ELR (cell line): ENCODE measurements at regions not wholly inside any gene's neighbourhood (a gene's known extent, or its start where the extent isn't known, plus 50 kb on each side); places are given as distances from the start of the nearest gene placed in this dataset.

ENCODE experiments used
- DNase-seq: peaks from one replicate; pipeline ENCODE4 v3.0.0-alpha.2; 2015; ENCODE audit warnings: low read depth

DNA sequence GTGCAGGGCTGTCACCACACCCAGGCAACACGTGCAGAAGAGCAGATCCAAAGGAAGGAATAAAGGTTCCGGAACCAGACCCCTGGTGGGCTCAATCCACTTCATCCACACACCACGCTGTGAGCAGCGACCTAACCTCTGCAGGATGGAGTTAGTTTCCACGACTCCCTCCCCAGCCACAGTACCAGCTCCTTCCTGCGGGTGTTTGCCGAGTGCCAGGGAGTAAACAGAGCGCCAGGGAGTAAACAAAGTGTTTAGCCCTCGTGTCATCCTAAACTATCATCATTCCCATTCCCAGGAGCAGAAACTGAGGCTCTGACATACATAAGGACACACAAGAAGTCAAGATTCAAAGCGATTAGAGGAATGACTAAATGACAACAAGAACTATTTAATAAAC is 261.3 kb downstream of the MN1 start:
- no peak for DNase-seq

DNA sequence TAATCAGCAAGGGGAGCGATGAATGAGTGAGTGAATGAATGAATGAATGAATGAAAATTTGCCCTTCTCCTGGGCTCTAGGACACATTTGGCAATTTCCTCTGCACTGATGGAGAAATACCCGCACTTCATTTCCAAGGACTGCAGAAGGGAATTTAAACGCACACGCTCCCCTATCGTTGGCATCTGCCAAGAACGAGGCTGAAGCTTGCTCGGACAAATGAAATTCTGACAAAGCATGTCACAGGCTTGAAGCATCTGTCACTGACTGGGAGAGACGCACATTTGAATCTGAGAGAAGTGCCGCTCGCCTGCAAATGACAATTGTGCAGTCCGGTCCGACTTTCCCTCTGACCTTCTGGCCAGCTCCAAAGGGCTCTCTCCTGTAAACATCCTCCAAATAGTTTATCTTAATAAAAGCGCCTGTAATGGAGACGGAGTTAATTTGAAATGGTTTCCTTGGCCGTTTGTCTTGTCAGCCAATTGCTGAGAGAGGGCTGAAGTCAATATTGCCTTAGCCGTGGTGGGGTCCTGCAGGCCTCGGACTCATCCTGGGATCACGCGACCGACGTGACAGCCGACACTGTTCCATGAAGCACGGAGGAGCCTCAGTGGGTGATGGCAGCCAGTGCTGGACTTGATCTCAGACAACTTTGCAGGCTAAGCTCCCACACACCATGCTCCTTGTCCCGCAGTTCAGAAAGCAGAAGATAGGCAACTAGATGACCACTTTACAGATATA is 260.7 kb downstream of the MN1 start:
- DNase-seq: no peak

DNA sequence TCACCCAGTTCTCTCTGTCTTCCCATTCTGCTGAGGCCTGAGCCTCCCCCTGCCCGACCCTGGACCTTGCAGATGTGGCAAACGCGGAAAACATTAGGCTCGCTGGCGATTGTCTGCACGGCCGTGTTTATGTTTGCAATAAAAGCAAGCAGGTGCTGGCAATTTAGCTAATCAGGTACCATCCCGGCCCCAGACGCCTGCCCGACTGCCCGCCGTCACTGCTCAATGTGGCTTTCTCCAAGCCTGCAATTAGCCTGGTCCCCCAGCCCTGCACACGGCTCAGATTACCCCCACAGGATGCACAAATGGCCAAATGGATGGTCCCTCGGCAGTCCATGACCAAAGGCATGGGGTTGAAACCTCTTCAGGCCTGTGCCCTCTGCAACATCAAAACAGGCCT is 259.7 kb downstream of the MN1 start:
- DNase-seq: no peak

DNA sequence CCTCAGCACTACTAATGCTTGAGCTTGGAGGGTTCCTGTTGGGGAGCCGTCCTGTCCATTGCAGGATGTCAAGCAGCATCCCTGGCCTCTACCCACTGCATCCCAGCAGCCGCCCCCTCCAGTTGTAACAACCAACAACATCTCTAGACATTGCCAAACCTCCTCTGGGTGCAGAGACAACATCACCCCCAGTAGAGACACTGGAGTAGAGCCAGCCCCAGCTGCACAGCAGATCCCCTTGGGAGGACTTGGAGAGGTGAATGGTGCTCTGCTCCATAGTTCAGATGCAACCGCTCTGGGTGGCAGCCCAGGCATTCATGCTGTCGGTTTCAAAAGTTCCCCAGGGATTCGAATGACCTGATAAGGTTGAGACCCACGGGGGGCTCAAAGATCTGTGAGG is 259.0 kb downstream of the MN1 start:
- no peak for DNase-seq

DNA sequence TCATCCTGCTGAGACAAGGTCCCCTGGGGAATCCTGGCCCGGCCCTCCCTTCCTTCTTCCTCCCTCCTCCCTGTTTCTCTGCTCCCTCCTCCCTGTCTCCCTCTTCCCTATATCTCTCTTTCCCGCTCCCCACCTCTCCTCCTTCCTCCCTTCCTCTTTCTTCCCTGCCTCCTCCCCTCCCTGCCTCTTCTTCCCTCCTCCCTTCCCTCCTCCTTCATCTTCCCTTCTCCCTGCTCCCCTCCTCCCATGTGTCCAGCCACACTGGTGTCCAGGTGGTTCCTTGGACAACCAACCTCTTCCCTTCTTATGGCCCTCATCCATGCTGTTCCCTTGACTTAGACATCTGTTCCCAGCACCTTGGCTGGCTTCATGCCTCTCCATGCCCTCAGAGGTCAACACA is 258.1 kb downstream of the MN1 start:
- no peak for DNase-seq

DNA sequence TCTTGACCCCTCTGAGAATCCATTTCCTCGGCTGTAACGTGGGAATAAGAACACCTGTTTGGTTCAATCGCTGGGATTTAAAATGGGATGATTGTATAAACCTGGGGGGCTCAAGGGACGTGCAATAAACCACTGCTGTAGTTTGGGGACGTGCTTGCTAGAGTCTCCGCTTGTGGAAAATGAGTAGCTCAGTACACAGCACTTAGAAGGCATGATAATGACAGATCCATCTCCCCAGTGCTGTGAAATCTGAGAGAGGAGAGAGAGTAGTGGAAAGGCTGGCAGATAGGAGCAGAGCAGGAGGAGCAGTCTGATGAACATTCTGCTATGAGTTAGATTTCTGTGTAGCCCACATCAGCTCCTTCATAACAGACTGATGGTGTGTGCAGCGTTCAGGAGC is 256.5 kb downstream of the MN1 start:
- DNase-seq: no peak

DNA sequence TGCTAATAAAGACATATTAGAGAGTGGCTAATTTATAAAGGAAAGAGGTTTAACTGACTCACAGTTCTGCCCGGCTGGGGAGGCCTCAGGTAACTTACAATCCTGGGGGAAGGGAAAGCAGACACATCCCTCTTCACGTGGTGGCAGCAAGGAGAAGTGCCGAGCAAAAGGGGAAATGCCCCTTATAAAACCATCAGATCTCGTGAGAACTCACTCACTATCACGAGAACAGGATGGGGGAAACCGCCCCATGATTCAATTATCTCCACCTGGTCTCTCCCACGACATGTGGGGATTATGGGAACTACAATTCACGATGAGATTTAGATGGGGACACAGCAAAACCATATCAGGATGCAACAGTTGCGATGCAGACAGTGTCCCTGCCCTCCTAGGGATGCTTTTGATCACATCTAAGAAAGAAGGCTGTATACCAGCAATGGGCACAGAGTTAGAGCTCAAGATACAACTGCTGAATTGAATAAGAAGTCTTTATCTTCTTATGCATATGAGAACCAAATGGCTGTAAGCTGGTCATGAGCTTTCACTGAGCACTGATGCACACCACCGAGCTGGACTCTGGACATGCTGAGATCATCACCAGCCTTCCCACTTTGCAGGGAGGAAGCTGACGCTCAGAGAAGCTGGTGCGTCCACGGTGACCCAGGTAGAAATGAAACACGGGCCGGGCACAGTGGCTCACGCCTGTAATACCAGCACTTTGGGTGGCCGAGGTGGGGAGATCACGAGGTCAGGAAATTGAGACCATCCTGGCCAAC is 255.2 kb downstream of the MN1 start:
- DNase-seq: no peak

DNA sequence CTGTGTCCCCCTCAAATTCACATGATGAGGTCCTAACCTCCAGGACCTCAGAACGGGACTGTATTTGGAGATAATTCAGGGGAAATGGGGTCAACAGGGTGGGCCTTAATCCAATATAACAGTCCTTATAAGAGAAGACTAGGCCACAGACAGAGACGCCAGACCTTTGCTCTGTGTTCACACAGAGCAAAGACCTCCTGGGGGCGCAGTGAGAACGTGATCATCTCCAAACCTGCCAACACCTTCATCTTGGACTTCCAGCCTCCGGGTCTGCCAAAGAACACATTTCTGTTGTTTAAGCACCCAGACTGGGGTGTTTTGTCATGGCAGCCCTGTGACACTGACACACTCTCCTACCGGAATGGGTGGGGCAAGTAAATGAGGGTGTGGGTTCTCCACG is 250.2 kb downstream of the MN1 start:
- no peak for DNase-seq

DNA sequence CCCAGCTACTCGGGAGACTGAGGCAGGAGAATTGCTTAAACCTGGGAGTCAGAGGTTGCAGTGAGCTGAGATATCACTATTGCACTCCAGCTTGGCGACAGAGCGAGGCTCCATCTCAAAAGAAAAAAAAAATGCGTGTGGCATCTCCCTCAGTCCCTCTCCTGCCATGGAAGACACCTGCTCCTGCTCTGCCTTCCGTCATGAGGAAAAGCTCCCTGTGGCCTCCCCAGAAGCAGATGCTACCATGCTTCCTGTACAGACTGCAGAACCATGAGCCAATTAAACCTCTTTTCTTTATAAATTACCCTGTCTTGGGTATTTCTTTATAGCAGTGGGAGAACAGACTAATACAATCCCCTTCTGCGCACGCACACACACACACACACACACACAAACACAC is 249.4 kb downstream of the MN1 start:
- DNase-seq: no peak

DNA sequence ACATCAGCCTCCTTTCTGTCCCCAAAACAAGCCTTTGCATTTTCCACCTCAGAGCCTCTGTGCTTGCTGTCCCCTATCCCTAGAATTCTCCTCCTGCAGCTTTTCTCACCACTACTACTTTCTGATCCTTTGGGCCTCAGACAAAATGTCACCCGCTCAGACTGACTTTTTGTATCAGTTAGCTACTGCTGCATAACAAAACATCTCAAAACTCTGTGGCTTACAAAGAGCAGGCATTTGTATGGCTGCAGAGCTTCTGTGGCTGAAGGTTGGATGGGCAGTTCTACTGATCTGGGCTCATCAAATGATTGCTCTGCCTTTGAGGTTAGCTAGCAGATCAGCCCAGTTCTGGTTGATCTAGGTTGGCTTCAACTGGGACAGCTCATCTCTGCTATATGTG is 248.7 kb downstream of the MN1 start:
- DNase-seq: no peak

DNA sequence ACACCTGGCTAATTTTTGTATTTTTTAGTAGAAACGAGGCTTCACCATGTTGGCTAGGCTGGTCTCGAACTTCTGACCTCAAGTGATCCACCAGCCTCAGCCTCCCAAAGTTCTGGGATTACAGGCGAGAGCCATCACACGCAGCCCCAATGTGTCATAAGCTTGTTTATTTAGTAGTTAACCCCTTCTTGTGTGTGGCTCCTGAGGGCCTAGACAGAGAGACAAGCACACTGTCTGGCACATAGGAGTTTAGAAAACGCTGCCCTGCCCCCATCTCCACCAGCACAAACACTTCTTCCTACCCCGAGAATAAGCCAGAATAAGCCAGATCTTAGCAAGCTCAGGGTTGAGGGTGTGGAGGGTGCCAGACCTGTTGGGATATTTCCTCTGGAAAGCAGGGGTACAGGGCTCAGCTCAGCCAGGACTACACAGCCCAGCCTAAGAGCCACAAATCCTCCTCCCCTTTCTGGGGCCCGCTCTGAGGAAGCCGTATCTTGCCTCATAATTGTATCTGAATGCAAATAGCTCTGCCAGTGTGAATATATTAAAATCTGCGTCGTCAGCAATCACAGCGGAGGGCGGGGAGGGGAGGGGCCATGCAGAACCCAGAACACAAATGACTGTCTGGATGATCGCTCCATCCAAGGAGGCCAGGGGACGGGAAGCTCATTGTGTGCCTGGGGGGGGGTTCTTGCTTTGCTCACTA is 247.3 kb downstream of the MN1 start:
- peak; percentile 33 for DNase-seq

DNA sequence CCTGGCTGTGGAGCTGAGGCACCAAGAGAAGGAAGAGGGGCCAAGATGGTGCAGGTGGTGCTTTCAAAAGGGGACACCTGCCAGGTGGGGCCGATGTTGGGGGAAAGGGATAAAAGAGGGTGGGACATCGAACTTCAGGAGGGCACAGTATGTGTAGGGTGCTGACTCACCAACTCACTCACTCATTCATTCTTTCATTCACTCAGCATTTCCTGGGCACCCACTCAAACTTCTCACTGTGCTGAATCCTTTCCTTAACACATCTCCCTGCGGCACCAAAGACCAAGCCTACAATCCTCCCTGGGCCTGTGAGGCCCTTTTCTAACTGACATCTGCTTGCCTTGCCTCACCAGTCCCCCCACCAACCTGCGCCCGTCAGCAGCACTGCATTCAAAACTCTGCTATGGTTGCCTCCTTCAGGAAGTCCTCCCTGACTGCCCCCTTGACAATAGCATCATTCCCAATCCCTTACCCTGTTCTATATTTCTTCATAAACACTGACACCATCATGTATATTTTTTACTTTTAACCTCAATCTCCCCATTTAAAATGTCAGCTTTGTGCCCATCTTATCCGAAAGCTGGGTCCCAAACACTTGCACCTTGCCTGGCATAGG is 246.6 kb downstream of the MN1 start:
- peak; percentile 18 for DNase-seq

DNA sequence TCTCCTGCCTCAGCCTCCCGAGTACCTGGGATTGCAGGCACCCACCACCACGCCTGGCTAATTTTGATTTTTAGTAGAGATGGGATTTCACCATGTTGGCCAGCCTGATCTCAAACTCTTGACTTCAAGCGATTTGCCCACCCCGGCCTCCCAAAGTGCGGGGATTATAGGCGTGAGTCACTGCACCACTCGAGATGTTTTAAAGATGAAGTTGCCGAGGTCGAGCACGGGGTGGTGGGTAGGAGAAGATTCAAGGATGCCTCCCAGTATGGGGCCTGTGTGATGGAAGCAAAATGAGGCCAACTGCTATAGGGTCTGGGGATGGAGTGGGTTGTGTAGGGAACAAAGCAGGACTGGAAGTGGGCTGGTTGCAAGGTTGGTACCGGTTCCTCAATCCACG is 245.2 kb downstream of the MN1 start:
- DNase-seq: no peak

DNA sequence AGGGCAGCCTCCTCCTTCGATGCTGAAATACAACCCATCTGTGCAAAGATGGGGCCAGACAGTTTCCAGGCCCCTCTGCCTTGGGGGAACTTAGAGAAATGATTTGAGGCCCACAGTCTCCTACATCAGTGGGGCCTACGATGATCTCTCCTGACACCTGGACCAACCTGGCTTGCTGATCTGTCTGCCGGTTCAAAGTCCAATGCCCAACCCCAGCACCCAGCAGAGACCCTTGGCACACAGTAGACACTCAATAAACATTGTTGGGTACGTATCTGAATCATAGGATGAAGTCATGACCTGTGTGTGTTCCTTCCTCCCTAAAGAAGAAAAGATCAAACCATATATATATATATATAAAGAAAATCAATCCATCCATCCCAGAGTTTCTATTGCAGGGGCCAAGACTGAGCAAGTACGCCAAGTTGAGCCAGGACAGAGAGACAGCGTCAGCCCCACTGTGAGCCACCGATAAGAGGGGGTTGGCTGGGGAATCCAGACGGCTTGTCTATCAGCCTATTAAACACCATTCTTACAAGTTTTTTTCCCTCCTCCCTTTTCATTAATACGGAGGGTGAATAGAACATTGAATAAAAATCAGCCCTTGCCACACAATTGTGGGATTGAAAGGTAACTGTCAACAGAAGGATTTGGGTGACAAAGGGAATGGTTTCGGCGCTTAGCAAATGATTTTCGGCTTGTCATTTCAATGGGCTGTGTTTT is 244.1 kb downstream of the MN1 start:
- no peak for DNase-seq

DNA sequence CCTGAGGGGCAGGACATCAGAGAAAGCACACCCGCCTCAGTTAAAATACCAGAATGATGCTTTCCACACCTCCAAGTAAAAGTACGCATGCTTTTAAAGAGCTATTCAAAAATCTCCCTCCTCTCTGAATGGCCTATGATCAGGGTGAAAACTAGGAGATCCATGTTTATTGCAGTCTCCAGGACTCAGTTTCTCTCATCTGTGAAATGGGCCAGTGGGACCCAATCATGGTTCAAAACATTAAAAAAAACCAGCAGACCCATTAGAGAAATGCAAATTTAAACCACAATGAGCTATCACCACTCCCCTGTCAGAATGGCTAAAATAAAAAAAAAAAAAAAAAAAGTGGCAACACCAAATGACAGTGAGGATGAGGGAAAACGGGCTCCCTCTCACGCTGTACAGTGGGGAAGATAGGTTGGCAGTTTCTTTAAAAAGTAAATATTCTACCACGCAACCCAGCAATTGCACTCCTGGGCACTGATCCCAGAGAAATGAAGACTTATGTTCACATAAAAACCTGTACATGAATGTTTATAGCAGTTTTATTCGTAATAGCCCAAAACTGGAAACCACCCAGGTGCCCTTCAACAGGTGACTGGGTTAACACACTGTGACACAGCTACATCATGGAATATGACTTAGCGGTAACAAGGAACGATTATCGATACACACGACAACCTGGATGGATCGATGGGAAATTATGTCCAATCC is 242.7 kb downstream of the MN1 start:
- DNase-seq: no peak

DNA sequence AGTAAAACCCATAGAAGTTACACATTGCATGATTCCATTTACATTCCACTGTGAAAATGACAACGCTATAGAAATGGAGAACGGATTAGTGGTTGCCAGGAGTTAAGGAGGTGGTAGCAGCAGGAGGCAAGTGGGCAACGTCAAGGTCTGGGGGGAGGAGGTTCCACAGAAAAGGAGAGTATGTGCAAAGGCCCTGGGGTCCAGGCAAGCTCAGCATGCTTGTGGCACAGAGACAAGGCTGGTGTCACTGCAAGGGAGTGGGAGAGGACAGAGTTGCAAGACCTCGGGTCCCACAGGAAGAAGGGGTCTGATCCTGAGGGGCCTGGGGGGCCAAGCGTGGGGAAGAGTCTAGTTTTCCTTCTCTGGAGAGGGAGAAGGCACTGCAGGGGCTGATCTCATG is 240.8 kb downstream of the MN1 start:
- no peak for DNase-seq

DNA sequence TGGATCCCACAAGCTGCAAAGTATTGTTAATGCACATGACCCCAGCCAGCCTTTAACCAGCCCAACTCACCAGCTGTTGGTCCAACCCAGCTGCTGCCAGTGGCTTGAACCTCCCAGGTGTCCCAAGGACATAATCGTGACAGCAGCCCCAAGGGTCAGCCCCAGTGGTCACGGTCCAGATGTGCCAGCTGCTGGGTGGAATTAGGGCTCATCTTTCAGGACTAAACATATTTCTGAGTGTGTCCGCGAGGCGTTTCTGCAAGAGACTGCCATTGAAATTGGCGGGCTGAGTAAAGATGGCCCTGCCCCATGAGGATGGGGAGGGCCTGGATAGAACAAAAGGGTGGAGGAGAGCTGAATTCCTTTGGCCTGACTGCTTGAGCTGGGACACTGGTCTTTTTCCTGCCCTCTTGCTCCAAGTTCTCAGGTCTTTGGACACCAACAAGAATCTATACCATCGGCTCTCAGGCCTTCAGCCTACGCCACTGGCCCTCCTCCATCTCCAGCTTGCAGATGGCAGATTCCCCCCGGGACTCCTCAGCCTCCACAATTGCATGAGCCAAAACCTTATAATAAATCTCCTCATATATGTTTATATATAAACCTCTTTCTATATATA is 240.2 kb downstream of the MN1 start:
- no peak for DNase-seq

DNA sequence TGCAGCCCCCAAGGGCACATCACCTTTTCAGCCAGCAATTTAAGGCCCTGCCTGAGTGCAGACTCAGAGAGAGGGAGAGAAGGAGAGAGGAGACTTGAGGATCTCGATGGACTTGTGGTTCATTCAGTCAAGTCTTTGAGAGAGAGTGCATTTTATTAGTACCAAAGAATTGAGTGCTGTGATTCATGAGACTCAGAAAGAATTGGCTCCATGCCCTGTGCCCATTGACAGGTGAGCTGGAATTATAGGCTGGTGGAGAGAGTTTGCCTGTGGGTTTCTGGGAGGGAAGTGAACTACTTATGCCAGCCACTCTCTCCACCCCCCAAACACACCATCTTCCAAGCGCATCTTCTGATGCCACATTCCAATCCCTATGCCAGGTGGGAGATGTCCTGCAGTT is 236.8 kb downstream of the MN1 start:
- no peak for DNase-seq

DNA sequence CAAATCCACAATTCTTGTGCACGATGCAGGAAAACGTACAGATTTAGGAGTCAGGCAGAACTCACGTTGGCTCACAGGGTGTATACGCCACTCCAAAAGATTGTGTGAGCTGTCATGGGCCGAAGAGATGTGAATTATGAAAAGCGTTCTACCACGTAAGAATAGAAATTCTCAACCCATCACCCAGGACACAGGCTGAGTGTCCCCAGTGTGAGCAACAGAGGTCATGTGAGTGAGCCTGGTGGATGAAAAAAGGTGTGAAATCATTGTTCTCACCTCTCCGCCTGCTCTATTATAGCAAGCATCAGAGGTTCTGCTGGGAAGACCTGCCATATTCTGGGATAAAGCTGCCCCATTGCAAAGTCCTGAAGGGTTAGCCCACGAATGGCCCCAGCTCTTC is 235.0 kb downstream of the MN1 start:
- DNase-seq: no peak

DNA sequence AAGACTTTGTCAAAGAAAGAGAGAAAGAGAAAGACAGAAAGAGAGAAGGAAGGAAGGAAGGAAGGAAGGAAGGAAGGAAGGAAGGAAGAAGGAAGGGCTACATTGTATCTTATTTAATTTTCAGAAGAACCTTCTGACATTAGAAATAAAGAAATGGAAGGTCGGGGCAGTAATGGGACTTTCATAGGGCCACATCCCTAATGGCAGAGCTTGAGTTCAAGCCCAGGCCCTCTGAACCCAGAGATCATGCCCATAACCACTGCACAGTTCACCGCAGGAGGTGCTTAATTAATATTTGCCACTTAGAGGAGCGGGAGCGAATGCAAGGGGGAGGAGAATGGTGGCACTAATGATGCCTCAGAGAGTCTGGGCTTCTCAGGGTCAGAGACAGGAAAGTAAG is 233.3 kb downstream of the MN1 start:
- DNase-seq: no peak
